Right kidney (tissue), 1 donor: ENCODE measurements at regions not wholly inside any gene's neighbourhood (a gene's known extent, or its start where the extent isn't known, plus 50 kb on each side); places are given as distances from the start of the nearest gene placed in this dataset.

Source experiments
- DNase-seq: peaks from one replicate; pipeline ENCODE4 v3.0.0-alpha.2; 2016

DNA sequence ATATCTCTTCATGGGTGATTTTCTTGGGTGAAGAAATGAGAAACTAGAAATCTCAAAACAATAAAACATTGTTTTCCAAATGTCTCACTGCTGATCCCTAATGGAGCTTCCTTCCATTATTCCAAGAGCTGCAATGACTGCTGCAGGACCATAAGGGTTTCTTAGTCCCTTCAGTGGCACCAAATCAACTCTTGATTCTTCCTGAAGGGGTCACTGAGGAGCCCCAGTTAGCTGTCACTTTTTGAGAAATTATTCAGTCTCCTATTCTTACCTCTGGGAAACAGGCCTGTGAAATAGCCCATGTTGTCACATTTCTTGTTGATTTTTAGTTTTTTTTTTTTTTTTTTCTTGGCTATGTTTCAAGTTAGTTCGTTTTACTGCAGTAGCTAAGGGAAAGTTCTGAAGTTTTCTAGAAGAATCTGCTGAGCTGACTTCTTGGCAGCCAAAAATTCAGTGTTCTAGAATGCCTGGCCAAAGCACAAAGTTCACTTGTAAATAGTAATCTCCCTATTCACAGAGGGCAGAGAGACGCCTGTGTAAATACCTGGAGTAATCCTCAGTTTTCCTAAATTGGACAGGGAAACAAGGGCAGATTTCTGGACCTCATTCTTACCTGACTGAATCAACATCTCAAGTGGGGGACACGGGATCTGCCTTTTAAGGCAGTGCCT, 480.0 kb downstream of the RIT2 start:
- no peak for DNase-seq

- DNase-seq, result no peak
Observed at GRCh38 chr18:42636309-42636708, 479.2 kb downstream of the RIT2 start.

DNA sequence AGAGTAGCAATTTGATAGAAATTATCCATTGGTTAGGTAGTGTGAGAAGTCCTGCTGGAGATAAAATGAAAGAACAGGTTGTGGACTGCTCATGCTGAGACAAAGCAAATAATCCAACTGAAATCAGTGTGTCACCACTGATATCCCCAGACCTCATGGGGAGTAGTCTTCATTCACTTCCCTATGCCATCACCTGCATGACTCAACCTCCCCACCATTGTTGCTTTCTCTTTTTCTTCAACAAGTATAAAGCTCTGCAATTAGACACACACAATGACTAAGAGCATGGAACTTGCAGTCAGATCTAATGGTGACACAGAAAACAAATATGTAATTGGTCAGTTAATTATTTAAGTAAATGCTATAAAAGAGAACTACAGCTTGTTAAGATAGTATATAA, 475.3 kb downstream of the RIT2 start:
- no peak for DNase-seq

DNA sequence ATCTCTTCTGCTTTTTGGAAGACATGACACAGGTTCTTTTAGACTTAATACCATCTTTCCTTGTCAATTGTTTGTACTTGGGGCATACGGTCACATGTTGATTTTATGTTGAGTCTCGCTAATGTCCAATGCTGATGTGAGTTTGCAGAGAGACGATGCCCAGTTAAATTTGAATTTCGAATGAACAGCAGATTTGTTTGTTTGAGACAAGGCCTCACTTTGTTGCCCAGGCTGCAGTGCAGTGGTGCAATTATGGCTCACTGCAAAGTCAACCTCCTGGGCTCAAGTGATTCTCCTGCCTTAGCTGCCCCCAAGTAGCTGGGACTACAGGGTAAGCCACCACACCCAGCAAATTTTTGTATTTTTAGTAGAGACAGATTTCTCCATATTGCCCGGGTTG, 473.5 kb downstream of the RIT2 start:
- no peak for DNase-seq

DNA sequence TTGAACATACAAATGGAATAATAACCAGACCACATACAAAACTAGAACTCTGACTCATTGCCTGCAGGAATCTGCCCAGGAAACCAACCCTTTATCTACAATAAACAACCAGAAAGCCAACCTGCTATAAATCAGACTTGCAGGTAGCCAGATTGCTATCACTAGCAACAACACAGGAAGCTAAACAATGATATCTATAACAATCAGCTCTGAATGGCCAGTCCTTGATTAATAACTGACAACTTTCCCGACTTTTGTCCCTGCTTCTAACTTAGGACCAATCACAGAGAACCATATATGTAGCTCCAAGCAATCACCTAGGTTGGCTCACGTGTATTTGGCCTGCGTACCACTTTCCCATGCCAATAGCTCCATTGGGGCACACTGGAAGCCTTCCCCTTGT, 470.8 kb downstream of the RIT2 start:
- DNase-seq, result no peak

GRCh38 chr18:42649331-42650035, 466.0 kb downstream of the RIT2 start:
- DNase-seq, result no peak

GRCh38 chr18:42654556-42654955, 460.9 kb downstream of the RIT2 start:
- no peak for DNase-seq

GRCh38 chr18:42657551-42657950, 457.9 kb downstream of the RIT2 start:
- no peak for DNase-seq

GRCh38 chr18:42658171-42658570, 457.3 kb downstream of the RIT2 start:
- DNase-seq, result no peak

DNA sequence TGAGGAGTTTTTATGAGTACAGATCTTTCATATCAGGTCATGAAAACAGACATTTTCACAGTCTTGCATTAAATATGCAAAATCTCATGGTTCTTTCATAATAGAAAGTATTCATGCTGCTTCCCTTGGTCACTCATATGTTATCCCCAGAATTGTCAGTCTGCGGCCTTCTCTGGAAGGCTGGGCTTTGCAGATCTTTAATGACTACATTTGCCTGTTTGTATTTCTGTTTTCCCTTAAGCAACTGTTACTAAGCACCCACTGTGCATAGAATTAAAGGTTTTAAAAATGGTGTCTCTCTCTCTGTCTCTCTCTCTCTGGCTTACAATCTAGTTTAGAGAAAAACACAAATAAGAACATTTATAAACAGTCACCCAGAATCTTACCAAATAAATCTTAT, 456.3 kb downstream of the RIT2 start:
- DNase-seq, result no peak

GRCh38 chr18:42670860-42671259, 444.6 kb downstream of the RIT2 start:
- no peak for DNase-seq

DNA sequence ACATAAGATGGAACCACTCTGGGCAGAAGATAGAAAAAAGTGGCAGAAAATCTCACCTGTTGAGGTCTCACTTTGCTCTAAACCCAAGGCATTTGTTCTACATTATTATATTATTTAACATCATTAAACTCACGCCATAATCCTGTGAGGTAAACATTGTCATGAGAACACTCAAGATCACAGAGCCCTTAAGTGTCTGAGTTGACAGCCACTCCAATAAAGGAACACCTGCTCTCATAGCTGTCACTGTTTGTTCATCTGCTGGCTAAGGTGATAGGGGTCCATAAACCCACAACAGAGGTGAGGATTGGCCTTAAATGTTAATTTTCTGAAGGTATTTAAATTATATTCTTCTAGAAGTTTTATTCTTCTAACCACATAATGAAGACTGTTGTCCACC, 439.7 kb downstream of the RIT2 start:
- no peak for DNase-seq

- DNase-seq, result no peak
Observed at GRCh38 chr18:42683094-42683493, 432.4 kb downstream of the RIT2 start.

- DNase-seq, result no peak
Observed at GRCh38 chr18:42689310-42689709, 426.2 kb downstream of the RIT2 start.
